HuH-7 (cell line): ENCODE measurements at regions not wholly inside any gene's neighbourhood (a gene's known extent, or its start where the extent isn't known, plus 50 kb on each side); places are given as distances from the start of the nearest gene placed in this dataset.

Experiments
- DNase-seq: peaks from one replicate; pipeline ENCODE4 v3.0.0; 2011; ENCODE audit warnings: low spot score

DNA sequence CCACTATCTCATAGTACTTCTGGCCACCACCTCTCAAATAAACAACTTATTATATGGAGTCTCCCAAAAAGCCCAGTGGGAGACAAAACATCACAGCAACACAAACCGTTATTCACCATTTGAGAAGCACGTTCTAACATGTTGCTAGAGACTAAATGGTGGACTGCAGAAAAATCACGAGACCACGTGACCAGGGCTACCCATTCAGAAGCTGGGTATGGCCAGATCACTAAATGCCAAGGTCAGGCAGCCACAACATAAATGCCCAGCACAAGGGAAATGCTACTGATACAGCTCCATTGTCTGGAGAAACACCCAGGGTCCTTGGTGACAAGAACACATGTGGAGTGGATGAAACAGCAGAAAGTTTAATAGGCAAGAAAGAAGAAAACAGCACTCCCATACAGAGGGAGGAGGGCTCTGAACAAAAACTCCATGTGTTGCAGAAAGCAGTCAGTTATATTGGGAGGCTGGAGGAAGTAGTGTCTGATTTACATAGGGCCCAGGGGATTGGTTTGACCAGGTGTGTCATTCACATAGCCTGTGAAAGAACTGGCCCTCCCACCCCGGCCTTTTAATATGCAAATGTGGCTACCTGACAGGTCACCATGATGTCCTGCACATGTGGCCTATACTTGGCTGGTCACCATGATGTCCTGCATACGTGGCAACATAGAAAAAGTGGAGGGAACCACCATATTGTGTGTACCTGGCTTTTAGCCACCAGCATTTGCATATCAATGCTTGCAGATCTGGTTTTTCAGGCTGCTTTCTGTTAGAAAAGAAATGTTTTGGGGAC, 97.2 kb downstream of the TRIM36 start:
- no peak for DNase-seq

DNA sequence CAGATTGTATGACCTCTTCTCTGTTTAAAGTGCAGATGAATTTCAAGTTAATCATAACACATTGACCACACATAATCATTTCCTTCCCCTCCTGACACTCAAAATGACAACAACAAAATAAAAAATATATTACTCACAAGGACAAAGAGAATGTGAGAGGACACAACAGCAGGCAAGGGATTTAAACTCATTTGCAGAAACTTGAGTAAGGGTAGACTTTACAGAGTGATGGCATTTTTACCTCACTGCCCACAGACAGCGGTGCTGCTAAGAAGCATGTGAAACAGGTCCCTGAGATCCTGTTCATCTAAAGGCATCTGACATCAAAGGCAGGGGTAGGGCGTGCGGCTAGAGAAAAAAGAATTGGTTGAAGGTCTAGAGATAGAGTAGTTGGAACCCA, 99.0 kb downstream of the TRIM36 start:
- DNase-seq: no peak

DNA sequence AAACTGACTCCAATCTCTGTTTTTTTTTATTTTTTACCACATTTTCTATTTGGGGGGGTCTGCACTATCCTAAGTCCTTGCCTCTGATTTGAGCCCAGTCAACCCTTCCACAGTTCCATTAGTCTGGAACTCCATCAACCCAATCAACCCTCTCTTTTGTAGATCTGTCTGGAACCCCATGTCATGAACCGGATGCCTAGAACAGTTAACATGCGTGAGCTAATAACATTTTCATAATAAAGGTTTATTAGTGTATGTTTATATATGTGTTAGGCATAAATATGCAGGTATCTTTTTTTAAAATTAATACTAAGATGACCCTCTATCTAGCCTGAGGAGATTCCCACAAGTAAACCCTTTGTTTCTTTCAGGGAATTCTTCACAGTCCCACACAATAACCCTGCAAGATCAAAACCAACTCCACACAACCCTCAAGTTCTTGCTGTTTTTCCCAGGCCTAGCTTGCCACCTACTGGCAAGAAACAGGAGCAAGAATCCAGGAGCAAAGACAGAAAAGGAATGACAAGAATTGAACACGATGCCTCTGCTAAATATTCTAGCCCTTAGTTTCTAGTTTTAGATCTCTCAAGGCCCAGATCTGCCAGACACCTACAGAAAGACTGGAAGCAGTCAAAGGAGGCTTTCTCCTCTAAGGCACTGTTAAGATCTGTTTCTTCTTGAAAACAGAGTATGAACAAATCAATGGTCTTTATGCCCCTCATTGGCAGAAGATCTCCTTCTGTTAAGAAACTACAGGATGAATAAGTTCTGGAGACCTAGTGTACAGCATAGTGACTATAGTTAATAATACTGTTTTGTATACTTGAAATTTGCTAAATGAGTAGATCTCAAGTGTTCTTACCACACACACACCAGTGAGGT, 100.4 kb downstream of the TRIM36 start:
- peak; percentile 12 for DNase-seq

- peak; percentile 2 for DNase-seq
These were observed 101.2 kb downstream of the TRIM36 start for GRCh38 chr5:115068239-115069086.

GRCh38 chr5:115064380-115064779, 105.3 kb downstream of the TRIM36 start:
- no peak for DNase-seq

- no peak for DNase-seq
These were observed 115.2 kb downstream of the TRIM36 start for GRCh38 chr5:115054387-115054951.

- DNase-seq: no peak
These were observed 116.8 kb downstream of the TRIM36 start for GRCh38 chr5:115052948-115053347.

GRCh38 chr5:115050866-115051265, 118.8 kb downstream of the TRIM36 start:
- no peak for DNase-seq

GRCh38 chr5:115033861-115034260, 135.8 kb downstream of the TRIM36 start:
- peak; percentile 4 for DNase-seq

DNA sequence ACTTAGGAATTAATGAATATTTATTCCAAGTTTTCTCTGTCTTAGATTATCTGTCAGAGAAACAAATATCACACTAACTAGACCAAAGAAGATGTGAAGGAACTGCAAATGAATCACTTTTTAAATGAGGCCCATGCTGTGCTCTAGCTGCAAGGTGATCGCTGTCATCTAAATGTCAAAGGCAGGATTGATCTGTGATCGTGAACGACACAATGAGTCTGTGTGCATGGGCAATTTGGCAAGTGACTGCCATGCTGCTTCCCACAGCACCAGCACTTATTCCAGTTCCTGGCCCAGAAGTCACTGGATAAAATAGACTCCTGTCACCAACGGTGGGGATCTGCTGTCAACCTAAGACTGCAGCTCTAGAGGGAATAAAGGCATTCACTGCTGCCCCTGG, 141.2 kb downstream of the TRIM36 start:
- no peak for DNase-seq

DNA sequence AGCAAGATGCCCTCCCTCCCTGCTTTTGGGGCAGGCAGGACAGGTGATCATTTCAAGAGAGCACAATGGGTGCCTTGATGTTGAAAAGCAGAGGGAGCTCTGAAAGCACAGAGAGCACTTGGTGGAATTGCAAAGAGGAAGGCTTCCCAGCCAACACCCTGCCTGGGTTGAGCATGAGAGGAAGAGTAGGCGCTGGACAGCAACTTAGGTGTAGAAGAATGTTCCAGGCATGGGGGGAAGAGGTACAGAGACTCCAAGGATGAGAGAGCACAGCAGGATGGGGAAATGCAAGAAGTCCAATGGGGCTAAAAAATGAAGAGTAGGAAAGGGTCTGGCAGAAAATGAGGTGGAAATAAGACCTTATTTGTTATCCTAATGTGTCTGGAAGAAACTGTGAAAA, 144.8 kb downstream of the TRIM36 start:
- DNase-seq: no peak

DNA sequence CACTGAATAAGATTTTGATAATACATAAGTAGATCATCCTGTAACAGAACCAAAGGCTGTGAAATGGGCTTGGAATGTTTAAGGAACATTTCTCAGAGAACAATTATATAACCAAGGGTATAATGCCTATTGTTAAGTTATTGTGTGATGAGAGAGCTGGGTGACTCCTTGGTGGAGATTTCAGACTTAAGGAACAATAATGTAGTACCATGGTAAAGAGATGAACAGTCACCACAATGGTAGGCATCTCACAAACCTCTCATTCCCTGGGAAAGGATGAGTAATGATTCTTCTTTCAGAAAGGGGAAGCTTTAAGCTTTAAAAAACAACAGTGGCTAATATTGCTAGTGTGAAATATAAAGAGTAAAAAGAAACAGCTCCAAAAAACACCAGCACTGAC, 147.4 kb downstream of the TRIM36 start:
- no peak for DNase-seq

DNA sequence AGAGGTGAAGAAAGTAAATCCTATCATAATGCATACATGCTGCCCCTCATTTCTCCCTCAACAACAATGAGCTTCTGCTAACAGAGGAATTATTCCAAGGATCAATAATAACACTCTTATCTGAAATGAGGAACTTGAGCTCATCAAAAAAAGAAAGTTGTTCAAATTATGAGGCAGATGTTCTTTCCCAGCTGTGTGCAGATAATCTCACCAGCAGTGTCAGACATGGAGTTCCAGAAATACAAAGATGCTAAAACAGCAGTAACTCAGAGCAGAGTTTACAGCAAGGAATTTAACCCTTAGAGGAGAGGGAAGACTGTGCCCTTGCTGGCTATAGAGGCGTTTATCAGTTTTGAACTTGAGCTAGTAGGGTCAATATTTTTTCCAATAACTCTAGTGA, 153.1 kb downstream of the TRIM36 start:
- no peak for DNase-seq

DNA sequence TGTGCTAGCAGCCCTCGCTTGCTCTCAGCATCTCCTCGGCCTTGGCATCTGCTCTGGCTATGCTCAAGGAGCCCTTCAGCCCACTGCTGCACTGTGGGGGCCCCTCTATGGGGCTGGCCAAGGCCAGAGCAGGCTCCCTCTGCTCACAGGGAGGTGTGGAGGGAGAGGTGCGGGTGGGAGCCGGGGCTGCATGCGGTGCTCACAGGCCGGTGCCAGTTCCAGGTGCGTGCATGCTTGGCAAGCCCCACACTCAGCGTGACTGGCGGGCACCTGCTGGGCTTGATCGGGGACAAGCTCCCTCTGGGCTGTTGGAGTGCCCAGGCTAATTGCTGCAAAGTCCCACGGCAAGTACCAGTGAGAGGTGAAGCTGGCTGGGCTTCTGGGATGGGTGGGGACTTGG, 170.5 kb downstream of the TRIM36 start:
- DNase-seq: no peak

DNA sequence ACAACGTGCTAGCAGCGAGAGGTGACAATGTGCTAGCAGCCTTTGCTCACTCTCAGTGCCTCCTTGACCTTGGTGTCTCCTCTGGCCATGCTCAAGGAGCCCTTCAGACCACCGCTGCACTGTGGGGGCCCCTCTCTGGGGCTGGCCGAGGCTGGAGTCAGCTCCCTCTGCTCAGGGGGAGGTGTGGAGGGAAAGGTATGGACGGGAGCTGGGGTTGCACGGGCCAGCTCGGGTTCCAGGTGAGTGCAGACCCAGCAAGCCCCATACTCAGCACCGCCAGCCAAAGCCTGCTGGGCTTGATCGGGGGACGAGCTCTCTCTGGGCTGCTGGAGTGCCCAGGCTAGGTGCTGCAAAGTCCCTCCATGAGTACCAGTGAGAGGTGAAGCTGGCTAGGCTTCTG, 180.2 kb downstream of the TRIM36 start:
- DNase-seq: no peak

- DNase-seq: no peak
These were observed 181.6 kb downstream of the TRIM36 start for GRCh38 chr5:114988096-114988495.

DNA sequence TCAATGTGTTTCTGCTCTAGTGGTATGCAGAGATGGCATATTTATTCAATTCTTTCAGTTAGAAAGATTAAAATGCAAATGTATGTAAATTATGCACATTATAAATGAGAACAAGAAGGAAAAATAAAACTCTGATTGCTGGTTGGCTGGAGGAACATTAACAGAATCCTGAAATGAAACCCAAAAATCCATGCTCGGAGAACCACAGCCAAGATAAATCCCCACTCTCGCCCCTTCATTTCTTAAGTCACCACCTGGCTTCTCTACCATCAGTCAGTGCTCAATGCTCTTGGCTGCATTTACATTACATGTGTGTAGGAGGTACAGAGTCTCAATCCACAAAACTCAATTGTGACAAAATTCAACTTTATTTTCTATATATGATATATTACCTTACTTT, 184.9 kb downstream of the TRIM36 start:
- DNase-seq: no peak

GRCh38 chr5:114981111-114981510, 188.6 kb downstream of the TRIM36 start:
- no peak for DNase-seq

DNA sequence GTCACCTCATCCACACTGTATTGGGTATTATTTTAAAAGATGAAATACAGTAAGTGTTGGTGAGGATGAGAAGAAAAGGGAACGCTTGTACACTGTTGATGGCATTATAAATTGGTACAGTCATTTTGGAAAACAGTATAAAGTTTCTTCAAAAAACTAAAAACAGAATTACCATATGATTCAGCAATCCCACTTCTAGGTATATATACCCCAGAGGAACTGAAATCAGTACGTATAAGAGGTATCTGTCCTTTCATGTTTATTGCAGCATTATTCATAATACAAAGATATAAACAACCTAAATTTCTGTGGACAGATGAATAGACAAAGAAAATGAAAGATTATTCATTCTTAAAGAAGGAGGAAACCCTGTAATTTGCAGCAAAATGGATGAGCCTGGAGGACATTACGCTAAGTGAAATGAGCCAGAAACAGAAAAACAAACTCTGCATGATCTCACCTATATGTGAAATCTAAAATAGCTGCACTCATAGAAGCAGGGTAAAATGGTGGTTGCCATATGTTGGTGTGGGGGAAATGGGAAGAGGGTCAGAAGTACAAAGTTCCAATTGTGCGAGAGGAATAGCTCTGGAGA, 191.6 kb downstream of the TRIM36 start:
- no peak for DNase-seq

DNA sequence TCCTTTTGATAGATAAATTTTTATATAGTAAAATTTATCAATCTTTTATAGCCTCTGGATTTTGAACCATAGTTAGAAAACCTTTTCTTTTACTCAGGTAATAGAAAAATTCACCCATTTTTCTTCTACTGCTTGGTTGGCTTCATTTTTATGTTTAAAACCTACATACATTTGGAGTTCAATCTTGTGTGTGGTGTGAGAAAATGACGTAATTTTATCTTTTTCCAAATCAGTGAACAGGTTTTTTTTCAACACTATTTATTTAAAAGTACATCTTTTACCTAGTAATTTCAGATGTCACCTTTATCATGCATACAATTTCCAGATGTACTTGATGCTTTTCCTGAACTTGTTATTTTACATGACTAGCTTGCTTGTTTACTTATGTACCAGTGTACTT, 200.2 kb downstream of the TRIM36 start:
- DNase-seq: no peak

DNA sequence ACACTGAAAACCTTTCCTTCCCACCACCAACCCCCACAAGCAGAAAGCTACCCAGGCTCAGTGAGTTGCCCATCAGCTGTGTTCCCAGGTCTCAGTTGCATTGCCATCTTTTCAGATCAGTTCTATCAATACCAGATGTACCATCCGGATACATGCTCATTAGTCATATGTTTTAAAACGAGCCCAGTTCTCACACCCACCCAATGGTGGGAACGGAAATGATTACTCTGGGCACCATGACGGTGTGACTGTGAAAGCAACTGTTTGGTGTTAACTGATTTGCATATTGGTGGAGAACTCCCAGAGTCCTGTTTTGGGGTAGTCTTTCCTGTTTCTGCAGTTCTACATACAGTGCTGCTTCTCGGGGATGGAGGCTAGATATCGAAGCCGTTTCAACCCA, 212.3 kb downstream of the TRIM36 start:
- DNase-seq: no peak

DNA sequence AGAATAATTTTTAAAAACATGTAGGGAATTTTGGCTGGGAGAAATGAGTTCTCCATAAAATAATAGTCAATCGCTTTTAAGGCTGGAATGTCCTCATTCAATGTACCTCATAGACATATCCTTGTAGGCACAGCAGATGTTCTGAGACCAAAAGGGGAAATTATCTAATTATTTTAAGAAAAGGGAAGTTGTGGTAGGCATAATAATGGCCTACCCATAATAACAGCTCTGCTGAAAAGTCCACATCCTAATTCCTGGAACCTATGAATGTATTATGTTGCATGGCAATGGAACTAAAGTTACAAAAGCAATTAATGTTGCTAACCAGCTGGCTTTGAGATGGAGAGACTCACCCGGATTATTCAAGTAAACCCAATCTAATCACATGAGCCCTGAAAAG, 216.1 kb downstream of the TRIM36 start:
- DNase-seq: no peak
